HUES48 (cell line): ENCODE measurements at regions not wholly inside any gene's neighbourhood (a gene's known extent, or its start where the extent isn't known, plus 50 kb on each side); places are given as distances from the start of the nearest gene placed in this dataset.
"Not testable (repeated sequence)": the region's sequence is repeated elsewhere in the genome, so short reads cannot be mapped to it uniquely, and the experiment has no call there.

ENCODE experiments used
- H3K27ac ChIP-seq: one replicate; pipeline ENCODE4 v1.7.0; 2013; ENCODE audit warnings: low read depth, low read length, inconsistent platforms
- H3K27me3 ChIP-seq: 2 replicates; pipeline ENCODE4 v1.6.1; 2013; ENCODE audit warnings: mild to moderate bottlenecking, low read length; ENCODE audit not compliant: control insufficient read depth, insufficient read depth
- H3K36me3 ChIP-seq: 2 replicates; pipeline ENCODE4 v1.6.1; 2013; ENCODE audit warnings: low read length; ENCODE audit not compliant: control insufficient read depth, insufficient read depth
- H3K4me1 ChIP-seq: 2 replicates; pipeline ENCODE4 v1.6.1; 2013; ENCODE audit warnings: mild to moderate bottlenecking, low read length; ENCODE audit not compliant: control insufficient read depth, insufficient read depth
- H3K4me3 ChIP-seq: 2 replicates; pipeline ENCODE4 v1.5.1; 2013; ENCODE audit warnings: mild to moderate bottlenecking, low read depth, low read length
- H3K9ac ChIP-seq: 2 replicates; pipeline ENCODE4 v1.6.1; 2013; ENCODE audit warnings: mild to moderate bottlenecking, low read depth, low read length, moderate library complexity
- H3K9me3 ChIP-seq: 2 replicates; pipeline ENCODE4 v1.6.1; 2013; ENCODE audit warnings: low read length; ENCODE audit not compliant: control insufficient read depth, insufficient read depth

DNA sequence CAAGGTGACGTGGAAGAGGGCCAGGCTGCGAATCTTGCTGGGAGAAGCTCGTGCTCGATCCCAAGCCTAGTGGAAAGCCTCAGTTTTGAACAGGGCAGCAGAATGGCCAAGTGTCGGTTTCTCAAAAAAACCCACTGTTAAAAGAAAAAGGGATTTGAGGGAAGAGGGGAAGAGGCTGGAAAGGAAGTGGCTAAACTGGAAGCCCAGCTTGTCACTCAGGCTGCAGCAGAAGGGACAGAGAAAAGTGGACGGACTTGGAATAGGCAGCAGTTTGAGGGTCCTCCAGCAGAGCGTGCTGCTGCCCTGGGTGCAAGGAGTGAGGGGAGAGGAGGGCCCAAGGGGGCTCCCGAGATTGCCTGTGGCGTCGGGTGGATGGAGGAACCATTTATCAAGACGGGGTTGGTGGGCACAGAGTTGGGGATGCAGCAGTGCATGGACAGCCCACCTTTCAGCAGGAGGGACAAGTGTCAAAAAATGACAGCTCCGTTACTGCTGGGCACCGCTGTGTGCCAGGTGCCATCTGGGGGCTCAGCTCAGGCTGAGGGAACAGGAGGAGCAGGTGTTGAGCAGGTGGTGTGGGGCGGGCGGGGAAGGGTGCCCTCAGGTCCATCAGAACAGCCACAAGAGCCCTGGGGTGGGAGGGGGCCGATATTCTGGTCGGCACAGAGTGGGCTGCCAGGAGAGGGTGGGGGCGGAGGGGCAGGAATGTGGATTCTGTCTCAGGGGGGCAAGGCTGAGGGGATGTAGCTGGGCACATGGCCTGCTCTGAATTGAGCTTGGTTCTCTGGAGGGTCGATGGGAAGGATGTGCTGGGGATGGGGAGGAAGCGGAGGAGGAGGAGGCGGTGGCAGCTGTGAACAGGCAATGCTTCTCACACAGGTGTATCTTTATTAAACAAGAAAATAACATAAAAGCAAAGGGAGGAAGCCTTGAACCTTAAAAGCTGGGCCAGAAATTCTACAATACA lies 73.1 kb upstream of the METTL9 start:
- not testable (repeated sequence) for H3K9ac ChIP-seq, H3K36me3 ChIP-seq, H3K9me3 ChIP-seq, H3K27ac ChIP-seq, H3K4me3 ChIP-seq, H3K27me3 ChIP-seq
- H3K4me1 ChIP-seq = peaks cover 26% of the 10 kb centered on the region

DNA sequence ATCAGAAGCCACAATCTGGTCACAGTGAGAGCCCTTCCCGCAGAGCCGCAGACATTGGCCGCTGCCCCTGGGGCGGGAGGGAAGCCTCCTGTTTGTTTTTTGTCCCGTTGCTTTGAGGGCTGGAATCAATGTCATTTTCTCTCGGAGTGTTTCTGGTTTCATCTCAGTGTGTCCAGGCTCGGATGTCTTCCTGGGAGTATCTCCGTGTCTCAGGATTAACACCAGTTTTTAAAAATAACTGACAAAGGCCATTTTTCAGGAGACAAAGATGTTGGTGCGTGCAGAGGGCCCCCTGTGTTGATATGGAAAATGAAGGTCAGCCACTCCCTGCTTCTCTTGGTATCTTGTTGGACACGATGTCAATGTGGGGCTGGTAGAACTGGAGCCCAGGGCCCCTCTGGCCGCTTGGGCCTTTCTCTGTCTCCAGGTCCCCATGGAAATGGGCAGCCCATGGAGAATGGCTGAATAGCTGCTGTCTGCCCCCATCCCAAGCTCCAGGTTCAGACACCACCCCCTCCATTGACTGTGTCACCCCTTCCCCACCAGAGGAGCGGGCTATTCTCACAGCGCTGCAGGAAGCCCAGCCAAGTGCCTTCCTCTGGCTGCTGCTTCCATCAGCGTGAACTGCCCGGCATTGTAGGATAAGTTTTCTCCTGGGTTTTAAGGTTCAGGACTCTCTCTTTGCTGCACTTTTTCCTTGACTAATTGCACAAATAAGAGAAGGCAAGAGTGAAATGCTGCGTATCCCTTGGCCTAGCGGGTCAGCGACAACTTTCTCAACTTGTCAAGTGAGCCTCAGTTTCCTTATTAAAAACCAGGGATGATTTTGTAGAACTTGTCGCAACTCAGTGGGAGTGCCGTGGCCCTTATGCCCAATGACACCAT lies 72.2 kb upstream of the METTL9 start:
- no peaks in the 10 kb centered on the region for H3K9me3 ChIP-seq
- H3K9ac ChIP-seq = no peak overlapping the region
- H3K36me3 ChIP-seq = no peaks in the 10 kb centered on the region
- no peak overlapping the region for H3K4me3 ChIP-seq
- peaks cover 23% of the 10 kb centered on the region for H3K4me1 ChIP-seq
- H3K27ac ChIP-seq = no peak overlapping the region
- no peaks in the 10 kb centered on the region for H3K27me3 ChIP-seq

DNA sequence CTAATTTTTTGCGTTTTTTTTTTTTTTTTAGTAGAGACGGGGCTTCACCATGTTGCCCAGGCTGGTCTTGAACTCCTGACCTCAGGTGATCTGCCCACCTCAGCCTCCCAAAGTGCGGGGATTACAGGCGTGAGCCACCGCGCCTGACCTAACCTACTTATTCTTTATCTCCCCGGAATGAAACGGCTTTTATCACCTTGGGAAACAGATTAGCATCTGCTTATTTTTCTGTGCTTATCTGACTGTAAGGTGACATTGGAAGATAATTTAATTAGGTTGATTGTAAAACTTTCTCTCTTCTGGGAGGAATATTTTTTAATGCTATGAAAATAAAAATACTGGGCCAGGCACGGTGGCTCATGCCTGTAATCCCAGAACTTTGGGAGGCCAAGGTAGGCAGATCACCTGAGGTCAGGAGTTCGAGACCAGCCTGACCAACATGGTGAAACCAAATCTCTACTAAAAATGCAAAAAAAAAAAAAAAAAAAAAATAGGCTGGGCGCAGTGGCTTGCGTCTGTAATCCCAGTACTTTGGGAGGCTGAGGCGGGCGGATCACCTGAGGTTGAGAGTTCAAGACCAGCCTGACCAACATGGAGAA lies 70.2 kb upstream of the METTL9 start:
- H3K4me3 ChIP-seq, H3K9ac ChIP-seq, H3K27me3 ChIP-seq, H3K36me3 ChIP-seq, H3K27ac ChIP-seq, H3K9me3 ChIP-seq: not testable (repeated sequence)
- peaks cover 15% of the 10 kb centered on the region for H3K4me1 ChIP-seq

DNA sequence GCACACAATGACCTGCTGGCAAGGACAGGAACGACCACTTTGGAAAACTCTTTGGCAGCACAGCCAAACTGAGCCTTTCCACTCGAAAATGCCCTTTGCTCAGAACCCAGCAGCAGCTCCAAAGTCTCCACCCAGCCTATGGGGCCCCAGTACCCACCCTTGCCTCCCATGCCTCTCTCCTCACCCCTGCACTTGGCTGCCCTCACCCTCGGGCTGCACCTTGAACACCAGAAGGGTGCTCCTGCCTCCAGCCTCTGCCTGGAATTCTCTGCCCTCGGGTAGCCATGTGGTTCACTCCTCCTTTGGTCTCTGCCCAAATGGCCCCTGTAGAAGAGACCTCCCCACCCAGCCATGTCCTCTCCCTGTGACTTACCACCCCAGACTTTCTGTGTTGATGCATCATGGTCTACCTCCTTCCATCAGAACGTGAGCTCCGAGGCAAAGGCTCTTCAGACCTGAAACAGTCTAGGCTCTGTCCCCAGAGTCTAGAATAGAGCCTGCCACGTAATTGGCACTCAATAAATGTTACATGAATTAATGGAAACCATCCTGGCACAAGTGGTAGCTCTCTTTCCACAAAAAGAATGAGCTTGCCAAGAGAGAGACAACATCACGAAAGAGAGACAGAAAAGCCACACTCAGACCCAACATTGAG lies 68.5 kb upstream of the METTL9 start:
- H3K36me3 ChIP-seq, H3K27me3 ChIP-seq, H3K9me3 ChIP-seq, H3K4me1 ChIP-seq, H3K9ac ChIP-seq, H3K27ac ChIP-seq, H3K4me3 ChIP-seq: not testable (repeated sequence)

DNA sequence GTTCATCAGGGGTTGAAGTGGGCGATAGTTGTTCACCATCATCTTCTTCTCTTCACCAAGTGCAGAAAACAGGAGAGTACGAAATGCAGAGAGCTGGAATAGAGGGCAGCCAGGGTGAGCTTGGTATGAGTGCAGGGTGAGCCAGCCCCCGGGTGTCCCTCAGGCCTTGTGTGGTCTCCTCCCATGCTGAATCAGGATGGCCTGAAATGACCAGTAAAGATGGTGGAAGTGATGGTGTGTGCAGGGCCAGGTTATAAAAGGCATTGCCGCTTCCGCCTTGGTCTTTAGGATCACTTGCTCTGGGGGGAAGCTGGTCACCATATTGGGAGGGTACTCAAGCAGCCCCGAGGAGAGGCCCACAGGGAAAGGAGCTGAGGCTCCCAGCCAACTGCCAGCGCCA lies 66.4 kb upstream of the METTL9 start:
- not testable (repeated sequence) for H3K27ac ChIP-seq, H3K27me3 ChIP-seq, H3K4me1 ChIP-seq, H3K9ac ChIP-seq, H3K36me3 ChIP-seq, H3K9me3 ChIP-seq, H3K4me3 ChIP-seq

DNA sequence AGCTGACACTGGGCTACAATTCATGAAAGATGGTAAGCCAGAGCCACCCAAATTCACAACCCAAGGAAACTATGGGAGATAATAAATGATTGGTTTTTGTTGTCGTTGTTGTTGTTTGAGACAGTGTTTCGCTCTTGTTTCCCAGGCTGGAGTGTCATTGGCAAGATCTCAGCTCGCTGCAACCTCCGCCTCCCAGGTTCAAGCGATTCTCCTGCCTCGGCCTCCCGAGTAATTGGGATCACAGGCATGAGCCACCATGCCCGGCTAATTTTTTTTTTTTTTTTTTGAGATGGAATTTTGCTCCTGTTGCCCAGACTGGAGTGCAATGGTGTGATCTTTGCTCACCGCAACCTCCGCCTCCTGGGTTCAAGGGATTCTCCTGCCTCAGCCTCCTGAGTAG lies 65.9 kb upstream of the METTL9 start:
- H3K27ac ChIP-seq, H3K9ac ChIP-seq, H3K27me3 ChIP-seq, H3K4me1 ChIP-seq, H3K4me3 ChIP-seq, H3K36me3 ChIP-seq, H3K9me3 ChIP-seq: not testable (repeated sequence)

DNA sequence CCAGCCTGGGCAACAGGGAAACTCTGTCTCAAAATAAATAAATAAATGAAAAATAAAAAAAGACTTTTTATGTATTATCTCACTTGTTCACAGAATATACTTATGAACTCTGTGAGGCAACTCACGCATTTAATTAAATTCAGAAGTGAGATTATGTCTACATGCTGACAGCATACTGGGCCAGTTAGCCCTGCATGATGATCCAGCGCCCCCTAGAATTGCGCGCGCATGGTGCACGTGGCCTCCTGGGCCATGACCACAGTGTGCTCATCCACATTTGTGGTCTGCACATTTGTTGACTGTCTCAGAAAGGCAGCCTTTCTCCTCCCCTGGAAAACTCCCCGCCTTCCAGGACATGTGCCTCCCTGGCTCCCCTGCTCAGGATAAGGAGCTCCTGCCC lies 64.8 kb upstream of the METTL9 start:
- H3K27ac ChIP-seq, H3K4me1 ChIP-seq, H3K36me3 ChIP-seq, H3K4me3 ChIP-seq, H3K27me3 ChIP-seq, H3K9me3 ChIP-seq, H3K9ac ChIP-seq: not testable (repeated sequence)

DNA sequence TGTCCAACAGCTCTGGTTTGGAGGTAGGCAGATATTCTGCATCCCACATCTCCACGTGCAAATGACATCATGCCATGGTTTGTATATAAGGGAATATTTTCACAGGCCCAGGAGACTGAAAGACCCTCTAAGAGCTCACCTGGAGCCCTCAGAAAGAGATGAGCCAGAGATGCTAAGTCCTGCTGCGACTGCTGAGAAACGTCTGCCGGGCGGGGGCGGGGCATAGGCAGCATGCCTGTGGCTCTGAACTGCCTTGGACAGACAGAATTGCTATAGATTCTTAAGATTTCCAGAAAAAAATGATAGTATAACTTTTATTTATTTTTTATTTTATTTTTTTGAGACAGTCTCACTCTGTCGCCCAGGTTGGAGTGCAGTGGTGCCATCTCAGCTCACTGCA lies 64.2 kb upstream of the METTL9 start:
- H3K4me1 ChIP-seq, H3K9me3 ChIP-seq, H3K27ac ChIP-seq, H3K4me3 ChIP-seq, H3K27me3 ChIP-seq, H3K9ac ChIP-seq, H3K36me3 ChIP-seq: not testable (repeated sequence)

DNA sequence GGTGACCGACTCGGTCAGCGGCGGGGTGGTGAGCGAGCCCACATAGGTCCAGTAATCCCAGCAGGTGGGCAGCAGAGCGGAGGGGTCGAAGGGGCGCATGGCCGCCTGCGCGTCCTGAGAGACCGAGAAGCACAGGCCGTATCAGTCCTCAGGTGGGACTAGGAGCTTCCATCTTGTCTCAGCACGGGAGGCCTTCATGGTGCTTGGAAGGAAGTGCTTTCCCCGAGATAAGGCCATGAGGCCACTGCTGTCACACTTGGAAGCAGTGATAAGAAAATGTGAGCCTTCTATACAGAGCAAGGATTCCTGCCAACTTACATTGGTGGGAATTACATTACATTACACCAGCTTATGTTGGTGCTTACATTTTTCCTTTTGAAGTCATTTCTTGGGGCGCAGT lies 62.6 kb upstream of the METTL9 start:
- not testable (repeated sequence) for H3K9ac ChIP-seq, H3K4me3 ChIP-seq, H3K36me3 ChIP-seq, H3K4me1 ChIP-seq, H3K27ac ChIP-seq, H3K9me3 ChIP-seq, H3K27me3 ChIP-seq

DNA sequence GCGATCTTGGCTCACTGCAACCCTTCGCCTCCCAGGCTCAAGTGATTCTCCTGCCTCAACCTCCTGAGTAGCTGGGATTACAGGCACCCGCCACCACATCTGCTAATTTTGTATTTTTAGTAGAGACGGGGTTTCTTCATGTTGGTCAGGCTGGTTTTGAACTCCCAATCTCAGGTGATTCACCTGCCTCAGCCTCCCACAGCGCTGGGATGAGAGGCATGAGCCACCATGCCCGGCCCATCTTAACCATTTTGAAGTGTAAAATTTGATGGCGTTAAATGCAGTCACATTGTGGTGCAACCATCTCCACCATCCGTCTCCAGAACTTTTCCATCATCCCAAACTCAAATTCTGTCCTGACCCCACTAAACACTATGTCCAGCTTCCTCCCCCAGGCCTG lies 61.8 kb upstream of the METTL9 start:
- H3K4me3 ChIP-seq, H3K9ac ChIP-seq, H3K36me3 ChIP-seq, H3K4me1 ChIP-seq, H3K27me3 ChIP-seq, H3K9me3 ChIP-seq, H3K27ac ChIP-seq: not testable (repeated sequence)
